Muscle of back (tissue), 3 donors: ENCODE measurements at regions not wholly inside any gene's neighbourhood (a gene's known extent, or its start where the extent isn't known, plus 50 kb on each side); places are given as distances from the start of the nearest gene placed in this dataset.

Experiments used
- DNase-seq, 3 donors: peaks; one replicate each; pipeline versions ENCODE4 v3.0.0 to v3.0.0-alpha.2; 2013

DNA sequence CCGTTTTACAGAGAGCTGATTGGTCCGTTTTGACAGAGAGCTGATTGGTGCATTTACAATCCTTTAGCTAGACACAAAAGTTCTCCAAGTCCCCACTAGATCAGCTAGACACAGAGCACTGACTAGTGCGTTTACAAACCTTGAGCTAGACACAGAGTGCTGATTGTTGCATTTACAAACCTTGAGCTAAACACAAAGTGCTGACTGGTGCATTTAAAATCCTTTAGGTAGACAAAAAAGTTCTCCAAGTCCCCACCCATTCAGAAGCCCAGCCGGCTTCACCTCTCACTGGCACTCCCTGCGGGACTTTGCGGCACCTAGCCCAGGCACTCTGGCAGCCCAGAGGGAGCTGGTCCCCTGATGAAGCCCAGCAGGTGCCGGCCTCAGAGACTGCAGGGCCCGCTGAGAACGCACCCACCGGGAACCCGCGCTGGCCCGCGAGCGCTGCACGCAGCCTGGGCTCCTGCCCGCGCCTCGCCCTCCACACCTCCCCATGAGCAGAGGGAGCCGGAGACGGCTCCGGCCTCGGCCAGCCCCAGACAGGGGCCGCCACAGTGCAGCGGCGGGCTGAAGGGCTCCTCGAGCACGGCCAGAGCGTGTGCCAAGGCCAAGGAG is 508.1 kb upstream of the CHAC2 start:
- DNase-seq = no peak

GRCh38 chr2:53257287-53257686 is 510.3 kb upstream of the CHAC2 start:
- no peak for DNase-seq

- DNase-seq = no peak
Measured at GRCh38 chr2:53253244-53253643, 514.4 kb upstream of the CHAC2 start.

- DNase-seq = no peak
Measured at GRCh38 chr2:53252115-53252514, 515.5 kb upstream of the CHAC2 start.

- no peak for DNase-seq
Measured at GRCh38 chr2:53247956-53248735, 519.5 kb upstream of the CHAC2 start.

DNA sequence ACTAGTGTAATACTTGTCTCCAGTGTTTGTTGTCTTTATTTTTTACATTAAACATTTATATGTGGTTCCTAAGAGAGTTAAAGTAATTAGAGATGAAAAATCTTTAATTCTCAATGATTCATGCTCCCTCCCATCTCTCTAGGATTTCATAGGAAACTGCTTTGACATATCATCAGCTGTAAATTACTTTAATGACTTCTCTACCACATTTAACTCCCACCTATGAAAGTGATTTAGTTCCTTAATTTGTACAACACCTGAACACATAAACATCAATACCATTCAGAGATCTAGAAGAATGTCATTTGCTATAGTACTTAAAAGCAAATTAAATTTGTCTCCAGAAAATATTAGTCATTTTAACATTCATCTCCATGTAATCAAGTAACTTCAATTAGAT is 524.2 kb upstream of the CHAC2 start:
- no peak for DNase-seq

DNA sequence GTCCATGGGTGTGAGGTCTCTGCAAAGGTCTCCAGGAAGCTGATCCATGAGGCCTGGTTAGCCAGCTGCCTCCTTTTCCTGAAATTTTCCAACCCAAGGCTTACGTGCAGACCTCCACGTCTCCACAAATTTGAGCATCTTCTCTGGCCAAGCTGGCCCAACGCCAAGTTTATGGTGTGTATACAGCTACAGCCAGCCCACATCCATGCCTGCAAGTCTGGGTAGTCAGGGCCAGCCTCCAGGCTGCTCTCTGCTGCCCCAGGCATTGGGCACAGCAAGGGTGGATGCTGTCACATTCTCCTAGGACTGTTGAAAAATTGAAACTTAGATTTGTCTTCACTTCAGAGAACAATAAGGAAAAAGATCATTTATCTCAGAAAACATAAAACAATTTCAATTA is 525.5 kb upstream of the CHAC2 start:
- DNase-seq = no peak

DNA sequence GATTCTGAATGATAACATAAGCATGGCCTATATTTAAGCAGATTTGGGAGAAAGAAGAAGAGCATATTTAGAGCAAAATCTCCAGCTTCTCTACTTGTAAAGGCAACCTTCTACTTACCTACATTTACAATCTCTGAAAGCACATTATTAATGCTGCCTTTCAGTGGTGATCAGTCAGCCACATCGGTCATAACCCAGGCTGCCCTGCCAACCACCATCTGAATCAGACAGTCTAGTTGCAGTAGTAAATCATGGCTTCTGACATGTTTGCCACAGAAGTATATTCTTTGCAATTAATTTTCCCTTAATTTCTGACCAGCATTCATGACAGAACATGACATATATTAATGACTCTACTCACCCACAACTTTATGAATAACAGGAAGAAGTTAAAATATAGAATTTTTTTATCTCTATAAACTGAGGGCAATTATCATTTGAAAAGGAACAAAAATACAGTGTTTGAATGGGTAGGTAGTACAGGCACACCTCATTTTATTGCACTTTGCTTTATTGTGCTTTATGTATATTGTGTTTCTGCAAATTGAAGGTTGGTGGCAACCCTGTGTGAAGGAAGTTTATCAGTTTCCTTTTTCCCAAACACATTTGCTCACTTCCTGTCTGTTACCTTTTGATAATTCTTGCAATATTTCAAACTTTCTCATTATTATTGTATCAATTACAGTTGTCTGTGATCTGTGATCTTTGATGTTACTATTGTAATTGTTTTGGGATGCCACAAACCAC is 531.6 kb upstream of the CHAC2 start:
- no peak for DNase-seq

DNA sequence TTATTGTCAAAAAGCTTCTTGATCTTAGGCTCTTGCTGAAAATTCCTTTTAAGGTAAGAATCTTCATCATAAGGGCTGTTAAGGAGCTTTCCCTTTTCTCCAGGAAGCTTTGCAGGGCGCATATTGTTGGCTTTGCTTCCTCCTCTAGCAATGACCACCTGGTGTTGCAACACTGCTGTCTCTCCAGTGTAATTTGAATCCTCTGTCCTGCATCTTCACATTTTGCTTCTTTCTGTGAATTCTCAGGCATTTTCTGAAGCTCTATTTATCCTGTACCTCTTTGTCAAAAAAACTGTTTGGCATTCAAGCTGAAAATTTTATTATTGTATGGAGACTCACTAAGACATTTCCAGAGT is 533.1 kb upstream of the CHAC2 start:
- DNase-seq = peak in 1 of 3 donors; percentile 30

DNA sequence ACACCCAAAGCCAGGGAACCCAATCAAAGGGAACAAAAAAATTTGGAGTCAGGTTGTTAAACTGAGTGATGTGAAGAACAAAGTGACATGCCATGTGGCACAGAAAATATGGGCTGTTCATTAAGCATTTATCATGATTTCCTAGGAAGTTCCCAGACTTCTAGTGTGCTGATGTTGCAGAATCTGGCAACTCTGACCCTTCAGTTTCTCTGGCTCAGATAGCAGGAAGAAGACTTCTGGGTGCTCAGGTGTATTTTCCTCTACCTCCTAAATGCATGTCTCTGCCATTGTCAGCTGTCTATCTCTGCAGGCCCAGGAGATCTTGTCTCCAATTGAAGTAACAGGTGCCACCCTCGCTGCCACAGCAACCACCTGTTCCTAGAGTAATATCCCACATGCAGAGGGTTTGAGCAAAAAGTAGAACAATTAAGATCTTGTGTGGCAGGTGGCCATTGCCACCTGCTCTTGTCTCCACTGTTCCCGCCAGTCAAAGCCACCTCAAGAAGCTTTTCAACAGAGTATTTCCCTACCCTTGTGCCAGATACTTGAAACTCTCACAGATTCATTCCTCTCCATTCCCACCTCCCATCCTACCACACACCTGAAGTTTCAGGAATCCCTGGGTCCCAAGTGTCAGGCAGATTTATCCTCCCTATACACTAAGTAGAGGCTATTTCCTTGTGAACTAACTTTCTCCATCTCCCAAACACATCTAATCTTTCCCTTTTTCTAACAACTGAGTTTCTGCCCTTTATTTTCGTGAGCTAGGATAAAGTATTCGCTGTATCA is 533.7 kb upstream of the CHAC2 start:
- DNase-seq = no peak

DNA sequence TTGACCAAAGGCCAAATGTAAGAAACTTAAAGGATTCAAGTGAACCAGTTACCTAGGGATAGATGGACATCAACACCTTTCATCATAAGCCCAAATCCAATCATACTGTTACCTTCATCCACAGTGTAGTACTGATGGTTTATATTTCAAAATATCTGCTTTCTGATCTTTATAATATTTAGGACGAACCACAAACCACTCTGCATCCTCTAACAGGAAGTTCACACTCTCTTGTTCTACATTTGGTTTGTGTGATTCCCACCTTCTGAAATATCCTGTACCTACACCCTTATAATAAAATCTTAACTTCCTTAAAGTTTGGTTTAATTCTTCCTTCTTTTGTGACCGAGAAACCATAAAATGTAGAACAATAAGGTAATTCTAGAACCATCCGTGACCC is 535.7 kb upstream of the CHAC2 start:
- no peak for DNase-seq

DNA sequence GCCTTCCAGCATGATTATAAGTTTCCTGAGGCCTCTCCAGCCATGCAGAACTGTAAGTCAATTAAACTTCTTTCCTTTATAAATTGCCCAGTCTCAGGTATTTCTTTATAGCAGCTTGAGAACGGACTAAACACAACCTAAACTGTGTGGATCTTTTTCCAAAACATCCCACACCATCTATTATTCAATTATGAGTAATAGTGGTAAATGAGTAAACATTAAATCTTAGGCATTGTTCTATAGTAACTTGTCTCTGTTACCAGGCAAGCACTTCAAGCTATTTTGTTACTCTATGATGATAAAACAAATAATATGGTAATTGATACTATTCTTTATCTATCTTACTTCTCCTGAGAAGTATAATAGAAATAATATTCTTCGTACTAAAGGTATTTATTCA is 536.9 kb upstream of the CHAC2 start:
- DNase-seq = no peak

- no peak for DNase-seq
Measured at GRCh38 chr2:53227535-53227934, 540.1 kb upstream of the CHAC2 start.

DNA sequence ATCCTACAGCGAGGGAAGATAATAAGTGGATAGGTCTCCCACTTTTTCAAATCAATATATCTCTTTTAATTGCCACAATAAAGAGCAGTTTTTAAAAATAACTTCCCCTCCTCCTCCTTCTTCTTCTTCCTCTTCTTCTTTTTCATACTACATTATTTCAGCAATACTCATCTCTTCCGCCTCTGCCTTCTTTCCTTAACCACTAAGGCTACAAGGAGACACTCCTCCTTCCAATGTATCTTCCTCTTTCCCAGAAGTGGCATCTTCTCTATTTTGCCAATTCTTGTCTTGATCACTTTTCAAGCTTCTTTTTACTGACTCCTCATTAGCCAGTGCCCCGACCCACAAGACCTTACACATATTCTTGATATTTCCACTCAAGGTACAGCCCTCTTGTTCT is 546.6 kb upstream of the CHAC2 start:
- DNase-seq = no peak

GRCh38 chr2:53217250-53217649 is 550.4 kb upstream of the CHAC2 start:
- DNase-seq = no peak

GRCh38 chr2:53216805-53217204 is 550.8 kb upstream of the CHAC2 start:
- no peak for DNase-seq

DNA sequence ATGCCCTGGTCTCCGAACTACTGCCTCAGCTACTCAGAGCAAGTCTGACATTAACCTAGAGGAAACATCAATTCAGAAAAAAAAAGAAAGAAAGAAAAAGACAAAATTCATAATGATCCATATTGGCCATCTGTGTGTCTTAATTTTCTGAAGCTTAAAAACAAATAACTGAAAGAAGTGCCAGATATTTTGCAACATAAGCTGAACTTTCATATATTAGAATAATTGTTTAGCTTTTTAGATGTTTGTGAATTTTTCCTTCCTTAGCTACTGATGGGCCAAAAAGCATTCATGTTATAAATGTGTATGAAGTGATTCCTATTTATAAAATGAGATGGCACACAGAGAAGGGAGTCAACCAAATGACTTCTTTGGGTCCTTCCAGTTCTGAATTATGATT is 555.0 kb upstream of the CHAC2 start:
- DNase-seq = no peak

GRCh38 chr2:53211201-53211774 is 556.3 kb upstream of the CHAC2 start:
- no peak for DNase-seq

DNA sequence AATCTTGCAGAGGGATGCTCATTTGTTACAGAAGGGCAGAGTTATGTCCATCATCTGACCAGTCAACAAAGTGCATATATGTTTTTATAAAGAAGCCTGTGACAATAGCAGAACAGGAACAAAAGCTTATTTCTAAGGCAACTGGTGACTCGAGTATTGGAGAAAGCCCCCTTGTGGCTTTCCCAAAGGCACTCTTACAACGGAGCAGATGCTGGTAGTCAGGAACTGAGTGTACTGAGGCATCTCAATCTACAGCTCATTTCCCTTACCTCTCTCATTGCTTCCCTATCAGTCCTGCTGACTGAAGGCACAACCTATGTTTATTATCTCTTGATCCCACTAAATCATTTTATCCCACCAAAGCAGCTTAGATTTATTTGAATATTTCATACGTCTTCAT is 557.1 kb upstream of the CHAC2 start:
- DNase-seq = no peak

DNA sequence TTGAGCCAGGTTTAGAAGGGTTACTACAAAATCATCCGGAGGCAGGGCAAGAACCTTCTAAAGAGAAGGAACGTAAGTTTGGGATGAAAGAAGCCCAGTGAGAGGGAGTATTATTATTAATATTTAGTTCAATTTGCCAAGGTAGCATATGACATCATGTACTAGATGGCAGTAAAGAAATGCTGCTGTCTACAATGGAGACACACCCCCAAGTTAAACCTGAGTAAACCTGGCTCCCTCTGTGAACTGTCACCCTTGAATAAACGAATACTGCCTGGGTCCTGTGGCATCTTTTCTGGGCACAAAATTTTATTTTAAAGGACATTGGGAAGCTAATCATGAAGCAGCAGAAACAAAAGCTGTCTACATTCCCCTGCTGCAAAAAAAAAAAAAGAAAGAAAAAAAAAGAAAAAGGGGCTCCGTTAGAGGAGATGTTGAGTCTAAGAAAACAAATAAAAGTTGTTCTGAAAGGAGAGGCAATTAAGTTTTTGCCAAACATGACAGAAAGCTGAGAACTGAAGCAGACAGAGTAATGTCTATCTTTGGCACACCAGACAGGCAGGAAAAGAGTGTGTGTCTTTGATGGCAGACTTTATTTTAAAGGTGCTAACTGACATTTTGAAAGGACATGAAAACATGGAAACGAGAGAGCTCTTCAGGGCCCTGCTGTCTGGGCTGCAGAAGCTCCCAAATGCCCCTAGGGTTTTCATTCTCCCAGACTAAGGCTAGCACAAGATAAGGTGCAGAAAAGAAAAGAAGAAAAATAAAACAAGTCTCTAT is 557.7 kb upstream of the CHAC2 start:
- no peak for DNase-seq

DNA sequence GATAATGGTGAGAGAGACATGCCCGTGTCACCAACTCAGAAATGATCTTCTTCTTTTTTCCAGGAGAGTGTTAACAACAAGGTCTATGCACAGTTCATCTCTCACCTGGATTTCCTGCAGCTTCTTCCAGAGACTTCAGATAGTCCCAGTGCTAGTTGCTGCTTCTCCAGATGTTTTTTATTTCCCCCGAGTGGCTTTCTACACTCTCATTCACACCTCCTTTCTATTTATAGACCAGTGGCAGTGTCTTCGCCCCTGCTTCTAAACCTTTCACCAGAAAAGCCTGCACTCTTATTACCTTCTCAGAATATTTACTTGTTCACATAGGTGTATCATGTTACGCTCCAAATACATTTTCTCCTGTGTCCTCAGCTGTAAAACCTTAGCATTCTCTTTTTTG is 558.8 kb upstream of the CHAC2 start:
- no peak for DNase-seq
